AG09309 (cell line): ENCODE measurements at regions not wholly inside any gene's neighbourhood (a gene's known extent, or its start where the extent isn't known, plus 50 kb on each side); places are given as distances from the start of the nearest gene placed in this dataset.

Source experiments
- DNase-seq: peaks from one replicate; pipeline ENCODE4 v3.0.0-alpha.2; 2010; ENCODE audit warnings: low read depth
- H3K4me3 ChIP-seq: 2 replicates; pipeline ENCODE4 v1.5.1; 2011; ENCODE audit warnings: mild to moderate bottlenecking, low read depth, low read length, moderate library complexity; ENCODE audit not compliant: control insufficient read depth
- CTCF ChIP-seq: IDR thresholded peaks from 2 replicates; pipeline ENCODE4 v1.5.1; 2011; ENCODE audit warnings: mild to moderate bottlenecking, low read depth, low read length, inconsistent platforms; ENCODE audit not compliant: insufficient read depth, control insufficient read depth; ENCODE audit errors: missing control alignments

DNA sequence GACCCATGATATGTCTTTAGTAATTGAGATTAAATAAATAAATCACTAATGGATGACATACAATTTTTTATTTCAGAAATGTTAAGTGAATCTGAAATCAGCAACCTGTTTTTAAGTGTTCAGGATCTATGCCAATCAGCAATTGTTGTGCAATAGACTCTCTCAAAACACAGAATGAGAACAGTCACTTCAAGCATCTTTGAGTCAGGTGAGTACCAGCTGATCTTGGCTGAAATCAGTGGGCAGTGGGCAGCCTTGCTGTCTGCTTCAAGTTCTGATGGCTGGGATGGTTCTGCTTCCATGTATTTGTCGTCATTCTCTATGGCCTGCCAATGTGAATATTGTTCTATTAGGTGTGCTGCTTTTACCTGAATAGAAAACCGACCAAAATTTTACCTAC, 82.3 kb upstream of the NRG3 start:
- no peak overlapping the region for H3K4me3 ChIP-seq
- DNase-seq, result no peak
- TF ChIP-seq CTCF, result no peak

GRCh38 chr10:81806842-81807241, 68.2 kb upstream of the NRG3 start:
- no peak overlapping the region for H3K4me3 ChIP-seq
- DNase-seq, result no peak
- no peak for TF ChIP-seq CTCF

GRCh38 chr10:81814842-81815241, 60.2 kb upstream of the NRG3 start:
- no peak for DNase-seq
- H3K4me3 ChIP-seq, result no peak overlapping the region
- no peak for TF ChIP-seq CTCF

GRCh38 chr10:81817596-81818170, 57.3 kb upstream of the NRG3 start:
- no peak for DNase-seq
- no peak for TF ChIP-seq CTCF
- H3K4me3 ChIP-seq, result no peak overlapping the region

- no peak for DNase-seq
- no peak for TF ChIP-seq CTCF
- H3K4me3 ChIP-seq, result no peak overlapping the region
Observed at GRCh38 chr10:81820418-81820817, 54.6 kb upstream of the NRG3 start.
